Immature natural killer cell (primary cell): ENCODE measurements at regions not wholly inside any gene's neighbourhood (a gene's known extent, or its start where the extent isn't known, plus 50 kb on each side); places are given as distances from the start of the nearest gene placed in this dataset.
"Not testable (repeated sequence)": the region's sequence is repeated elsewhere in the genome, so short reads cannot be mapped to it uniquely, and the experiment has no call there.

Experiments used
- DNase-seq, 3 donors: peaks; one replicate each; pipeline ENCODE4 v3.0.0; 2022; ENCODE audit warnings: mixed read lengths in 1 of 3
- H3K27ac Mint-ChIP-seq, 6 donors: one replicate each; pipeline ENCODE4 v1.8.0; 2020; ENCODE audit warnings: mixed read lengths in 6 of 6, mild to moderate bottlenecking in 5 of 6, inconsistent platforms in 4 of 6, moderate library complexity in 3 of 6
- H3K27me3 Mint-ChIP-seq, 3 donors: one replicate each; pipeline ENCODE4 v1.8.0; 2020 to 2021; ENCODE audit warnings: low read depth in 3 of 3, mild to moderate bottlenecking in 3 of 3, mixed read lengths in 3 of 3, moderate library complexity in 3 of 3, inconsistent platforms in 1 of 3
- H3K36me3 Mint-ChIP-seq, 3 donors: one replicate each; pipeline ENCODE4 v1.8.0; 2020; ENCODE audit warnings: mixed read lengths in 3 of 3, inconsistent platforms in 2 of 3, mild to moderate bottlenecking in 2 of 3
- H3K4me1 Mint-ChIP-seq, 2 donors: one replicate each; pipeline ENCODE4 v1.8.0; 2020; ENCODE audit warnings: inconsistent platforms in 2 of 2, mild to moderate bottlenecking in 2 of 2, mixed read lengths in 2 of 2, moderate library complexity in 1 of 2
- H3K4me3 Mint-ChIP-seq, 5 donors: one replicate each; pipeline ENCODE4 v1.8.0; 2020; ENCODE audit warnings: mild to moderate bottlenecking in 5 of 5, mixed read lengths in 5 of 5, inconsistent platforms in 3 of 5, moderate library complexity in 3 of 5
- H3K9me3 Mint-ChIP-seq, 6 donors: one replicate each; pipeline ENCODE4 v1.8.0; 2020; ENCODE audit warnings: mild to moderate bottlenecking in 6 of 6, mixed read lengths in 6 of 6, inconsistent platforms in 4 of 6, moderate library complexity in 3 of 6

- not testable (repeated sequence) for H3K4me3 Mint-ChIP-seq, H3K4me1 Mint-ChIP-seq, DNase-seq, H3K36me3 Mint-ChIP-seq, H3K27me3 Mint-ChIP-seq, H3K27ac Mint-ChIP-seq
- H3K9me3 Mint-ChIP-seq = peaks cover 0 to 20% (median 9%) of the 10 kb centered on the region in 6 donors
Measured at GRCh38 chr20:30521686-30522415, 735.6 kb upstream of the DEFB115 start.

- H3K27me3 Mint-ChIP-seq, H3K36me3 Mint-ChIP-seq, H3K4me1 Mint-ChIP-seq, H3K4me3 Mint-ChIP-seq, H3K27ac Mint-ChIP-seq, DNase-seq: not testable (repeated sequence)
- H3K9me3 Mint-ChIP-seq = peaks cover 0 to 27% (median 15%) of the 10 kb centered on the region in 6 donors
Measured at GRCh38 chr20:30524155-30524554, 733.3 kb upstream of the DEFB115 start.

DNA sequence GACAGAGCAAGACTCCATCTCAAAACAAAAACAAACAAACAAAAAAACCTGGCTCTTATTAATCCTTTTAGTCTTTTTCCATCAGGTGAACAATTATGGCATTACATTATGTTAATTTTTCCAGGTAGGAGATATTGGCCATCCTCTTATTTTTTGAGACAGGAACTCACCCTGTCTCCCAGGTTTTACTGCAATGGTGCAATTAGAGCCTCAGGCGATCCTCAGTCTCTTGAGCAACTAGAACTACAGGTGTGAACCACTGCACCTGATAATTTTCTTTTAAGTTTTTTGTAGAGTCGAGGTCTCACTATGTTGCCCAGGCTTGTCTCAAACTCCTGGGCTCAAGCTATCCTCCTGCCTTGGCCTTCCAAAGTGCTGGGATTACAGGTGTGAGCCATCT lies 732.7 kb upstream of the DEFB115 start:
- not testable (repeated sequence) for H3K4me3 Mint-ChIP-seq, H3K27me3 Mint-ChIP-seq, H3K36me3 Mint-ChIP-seq, DNase-seq, H3K27ac Mint-ChIP-seq, H3K4me1 Mint-ChIP-seq
- peaks cover 0 to 31% (median 19%) of the 10 kb centered on the region in 6 donors for H3K9me3 Mint-ChIP-seq

DNA sequence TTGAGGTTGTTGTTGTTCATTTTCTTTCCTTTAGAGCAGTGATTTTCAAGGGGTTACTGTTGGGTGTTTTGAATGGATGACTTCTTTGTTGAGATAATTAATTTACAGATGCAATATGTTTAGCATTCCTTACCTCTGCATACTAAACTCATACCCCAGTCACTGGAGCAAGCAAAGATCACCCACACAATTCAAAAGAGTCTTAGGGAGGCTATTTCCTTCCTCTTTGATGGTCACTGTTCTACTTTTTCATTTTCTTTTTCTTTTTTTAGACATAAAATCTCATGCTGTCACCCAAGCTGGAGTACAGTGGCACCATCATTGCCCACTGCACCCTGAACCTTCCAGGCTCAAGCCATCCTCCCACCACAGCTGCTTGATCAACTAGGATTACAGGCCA lies 723.8 kb upstream of the DEFB115 start:
- not testable (repeated sequence) for H3K36me3 Mint-ChIP-seq, H3K4me3 Mint-ChIP-seq, DNase-seq, H3K27ac Mint-ChIP-seq, H3K27me3 Mint-ChIP-seq, H3K4me1 Mint-ChIP-seq
- peaks cover 4 to 26% (median 16%) of the 10 kb centered on the region in 6 donors for H3K9me3 Mint-ChIP-seq

DNA sequence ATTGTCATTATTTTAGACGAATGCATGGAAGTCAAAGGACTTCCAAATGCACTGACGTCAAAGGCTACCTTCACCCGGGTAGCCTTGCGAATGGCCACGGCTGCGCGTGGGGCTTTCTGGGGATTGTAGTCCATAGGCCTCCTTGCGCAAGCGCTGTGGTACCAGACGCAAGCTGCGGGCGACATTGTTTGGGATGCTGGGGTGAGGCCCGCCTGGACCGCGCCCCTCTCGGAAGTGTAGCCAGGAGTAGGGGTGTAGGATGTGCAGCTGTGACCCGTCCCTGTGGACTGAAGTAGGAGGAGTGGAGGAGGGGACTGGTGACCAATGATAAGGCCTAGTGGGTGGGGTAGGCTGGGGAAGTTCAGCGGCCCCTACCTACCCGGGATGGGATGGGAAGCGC lies 720.0 kb upstream of the DEFB115 start:
- H3K27me3 Mint-ChIP-seq, H3K36me3 Mint-ChIP-seq, H3K4me3 Mint-ChIP-seq, H3K27ac Mint-ChIP-seq, DNase-seq, H3K4me1 Mint-ChIP-seq: not testable (repeated sequence)
- H3K9me3 Mint-ChIP-seq = peaks cover 5 to 35% (median 10%) of the 10 kb centered on the region in 6 donors

DNA sequence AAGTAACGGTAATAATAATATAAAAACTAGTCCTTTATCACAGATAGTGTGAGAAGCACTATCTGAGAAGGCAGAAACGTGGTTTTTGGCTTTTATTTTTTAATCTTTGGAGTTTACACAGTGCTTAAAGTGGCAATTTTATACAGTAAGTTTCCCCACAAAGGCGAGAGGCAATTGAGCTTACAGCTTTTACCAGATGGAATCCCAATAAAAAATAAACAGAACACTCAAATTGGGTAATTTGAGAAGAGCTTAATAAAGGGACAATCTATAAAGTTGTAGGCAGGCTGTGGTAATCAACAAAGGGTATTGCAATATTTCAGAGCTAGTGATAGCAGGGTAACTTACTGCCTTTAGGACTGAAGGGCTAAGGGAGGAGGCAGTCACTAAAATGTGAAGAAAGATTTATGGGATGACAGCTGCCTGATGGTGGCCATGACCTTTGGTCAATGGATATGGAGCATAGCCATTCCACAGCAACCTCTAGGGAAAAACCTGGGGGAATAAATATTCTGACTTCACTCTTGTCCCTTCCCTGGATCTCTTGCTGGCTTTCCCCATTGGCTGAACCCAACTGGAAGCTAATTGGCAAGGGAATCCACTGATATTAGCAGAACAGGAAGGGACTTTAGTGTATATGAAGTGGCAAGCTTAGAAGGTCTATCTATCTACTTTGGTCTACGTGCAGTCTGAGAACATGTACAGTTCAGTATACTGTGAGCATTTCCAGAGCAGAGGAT lies 717.0 kb upstream of the DEFB115 start:
- H3K4me3 Mint-ChIP-seq, H3K27me3 Mint-ChIP-seq, DNase-seq, H3K4me1 Mint-ChIP-seq, H3K36me3 Mint-ChIP-seq, H3K27ac Mint-ChIP-seq: not testable (repeated sequence)
- peaks cover 5 to 41% (median 14%) of the 10 kb centered on the region in 6 donors for H3K9me3 Mint-ChIP-seq

DNA sequence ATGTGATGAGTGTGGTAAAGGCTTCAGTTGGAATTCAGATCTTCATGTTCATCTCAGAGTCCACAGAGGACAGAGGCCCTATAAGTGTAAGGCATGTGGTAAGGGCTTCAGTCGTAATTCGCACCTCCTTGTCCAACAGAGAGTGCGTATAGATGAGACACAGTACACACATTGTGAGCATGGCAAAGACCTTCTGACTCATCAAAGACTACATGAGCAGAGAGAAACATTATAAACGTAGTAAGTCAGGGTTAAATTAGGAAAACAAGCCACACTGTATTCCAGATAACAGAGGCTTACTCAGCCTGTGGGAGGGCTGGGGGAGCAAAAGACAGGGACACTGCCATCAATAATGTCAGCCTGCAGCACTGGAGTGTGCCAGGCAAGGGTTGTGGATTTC lies 706.2 kb upstream of the DEFB115 start:
- not testable (repeated sequence) for H3K27me3 Mint-ChIP-seq, DNase-seq, H3K36me3 Mint-ChIP-seq, H3K4me1 Mint-ChIP-seq, H3K4me3 Mint-ChIP-seq, H3K27ac Mint-ChIP-seq
- H3K9me3 Mint-ChIP-seq = peaks cover 0 to 41% (median 12%) of the 10 kb centered on the region in 6 donors

DNA sequence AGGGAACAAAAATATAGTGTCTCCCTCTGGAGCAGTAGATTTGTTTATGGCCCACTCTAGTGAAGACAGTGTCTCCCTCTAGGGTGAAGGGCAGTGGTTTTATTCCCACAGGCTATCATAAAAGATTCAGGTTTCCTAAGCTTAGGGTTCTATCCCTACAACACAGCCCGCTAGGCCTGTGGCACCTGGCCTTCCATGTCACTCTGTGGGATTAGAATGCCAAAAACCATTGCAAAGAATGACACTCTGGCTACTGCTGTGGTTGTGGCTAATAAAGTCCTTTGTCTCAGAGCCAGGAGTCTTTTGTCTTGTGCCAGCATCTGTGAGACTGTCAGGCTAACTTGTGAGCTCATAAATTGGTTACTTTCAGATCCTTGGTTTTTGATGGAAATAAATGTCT lies 700.7 kb upstream of the DEFB115 start:
- not testable (repeated sequence) for H3K27me3 Mint-ChIP-seq

DNA sequence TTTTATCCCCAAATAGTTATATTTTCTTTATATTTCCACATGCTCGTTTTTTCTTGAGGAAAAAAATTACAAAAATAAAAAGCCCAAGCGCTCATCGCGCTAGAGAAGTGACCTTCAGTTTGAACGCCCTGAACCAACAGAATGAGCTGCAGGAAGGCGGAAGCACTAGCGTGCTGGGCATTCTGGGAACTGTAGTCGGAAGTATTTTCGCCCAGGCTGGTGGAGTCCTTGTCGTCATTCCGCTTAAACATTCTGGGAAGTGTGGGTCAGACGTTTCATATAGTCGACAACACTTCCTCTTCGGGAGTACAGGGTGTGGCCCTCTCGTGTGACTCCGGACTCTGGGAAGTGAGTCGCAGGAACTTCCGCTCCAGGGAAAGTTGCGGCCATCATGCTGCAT lies 692.4 kb upstream of the DEFB115 start:
- H3K27me3 Mint-ChIP-seq, H3K36me3 Mint-ChIP-seq, DNase-seq, H3K27ac Mint-ChIP-seq, H3K4me3 Mint-ChIP-seq, H3K4me1 Mint-ChIP-seq: not testable (repeated sequence)
- peaks cover 0 to 19% (median 8%) of the 10 kb centered on the region in 6 donors for H3K9me3 Mint-ChIP-seq

More for the DNA sequence above, 700.7 kb upstream of the DEFB115 start:
- H3K4me3 Mint-ChIP-seq, H3K4me1 Mint-ChIP-seq, H3K36me3 Mint-ChIP-seq, DNase-seq, H3K27ac Mint-ChIP-seq: not testable (repeated sequence)
- peaks cover 2 to 27% (median 11%) of the 10 kb centered on the region in 6 donors for H3K9me3 Mint-ChIP-seq

- not testable (repeated sequence) for H3K27ac Mint-ChIP-seq, DNase-seq, H3K4me3 Mint-ChIP-seq, H3K4me1 Mint-ChIP-seq, H3K27me3 Mint-ChIP-seq, H3K36me3 Mint-ChIP-seq
- peaks cover 5 to 27% (median 14%) of the 10 kb centered on the region in 6 donors for H3K9me3 Mint-ChIP-seq
Measured at GRCh38 chr20:30569867-30570266, 687.6 kb upstream of the DEFB115 start.

- H3K36me3 Mint-ChIP-seq, H3K4me3 Mint-ChIP-seq, H3K4me1 Mint-ChIP-seq: not testable (repeated sequence)
Measured at GRCh38 chr20:30570622-30571021, 686.8 kb upstream of the DEFB115 start.

GRCh38 chr20:30574337-30574736 lies 683.1 kb upstream of the DEFB115 start:
- not testable (repeated sequence) for DNase-seq, H3K27ac Mint-ChIP-seq, H3K36me3 Mint-ChIP-seq, H3K27me3 Mint-ChIP-seq, H3K4me1 Mint-ChIP-seq, H3K4me3 Mint-ChIP-seq
- peaks cover 5 to 29% (median 9%) of the 10 kb centered on the region in 6 donors for H3K9me3 Mint-ChIP-seq

More at GRCh38 chr20:30570622-30571021, 686.8 kb upstream of the DEFB115 start:
- peaks cover 5 to 29% (median 15%) of the 10 kb centered on the region in 6 donors for H3K9me3 Mint-ChIP-seq
- H3K27ac Mint-ChIP-seq, DNase-seq, H3K27me3 Mint-ChIP-seq: not testable (repeated sequence)

GRCh38 chr20:30579069-30579468 lies 678.4 kb upstream of the DEFB115 start:
- H3K9me3 Mint-ChIP-seq = peaks cover 0 to 28% (median 17%) of the 10 kb centered on the region in 6 donors
- not testable (repeated sequence) for H3K27ac Mint-ChIP-seq, H3K27me3 Mint-ChIP-seq, H3K4me3 Mint-ChIP-seq, H3K36me3 Mint-ChIP-seq, DNase-seq, H3K4me1 Mint-ChIP-seq

DNA sequence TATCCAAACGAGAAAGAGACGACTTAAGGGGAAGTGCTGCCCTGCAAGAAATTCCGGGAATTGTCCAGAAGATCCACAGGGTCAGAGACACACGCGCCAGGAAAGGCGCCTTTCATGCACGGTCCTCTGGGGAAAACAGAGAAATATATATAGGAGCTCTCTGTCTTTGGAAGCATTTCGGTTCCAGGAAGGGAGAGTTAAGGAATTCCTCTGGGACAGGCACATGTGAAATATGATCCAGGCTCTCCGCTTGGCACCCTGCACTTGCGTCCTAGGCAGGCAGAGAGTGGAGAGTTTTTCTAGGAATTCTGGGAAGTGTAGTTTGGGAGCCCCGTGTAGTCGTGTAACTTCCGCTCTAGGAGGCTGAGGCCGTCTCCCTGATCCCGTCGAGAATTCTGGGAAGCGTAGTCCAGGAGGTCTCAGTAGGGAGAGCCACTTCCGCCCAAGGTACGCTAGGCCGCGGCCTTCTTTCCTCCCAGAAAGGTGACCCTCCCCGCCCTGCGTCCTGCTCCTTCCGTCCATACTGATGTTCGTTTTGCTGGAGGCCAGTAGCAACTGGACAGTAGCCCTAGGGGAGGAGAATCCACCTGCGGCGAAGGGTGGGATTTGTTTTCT lies 677.5 kb upstream of the DEFB115 start:
- H3K9me3 Mint-ChIP-seq = peaks cover 0 to 24% (median 15%) of the 10 kb centered on the region in 6 donors

More for the DNA sequence above, 677.5 kb upstream of the DEFB115 start:
- not testable (repeated sequence) for H3K36me3 Mint-ChIP-seq, H3K4me1 Mint-ChIP-seq, H3K27ac Mint-ChIP-seq, H3K27me3 Mint-ChIP-seq, DNase-seq, H3K4me3 Mint-ChIP-seq
